GM10266 (cell line): ENCODE measurements at regions not wholly inside any gene's neighbourhood (a gene's known extent, or its start where the extent isn't known, plus 50 kb on each side); places are given as distances from the start of the nearest gene placed in this dataset.
"Not testable (repeated sequence)": the region's sequence is repeated elsewhere in the genome, so short reads cannot be mapped to it uniquely, and the experiment has no call there.

Source experiments
- DNase-seq: peaks from one replicate; pipeline ENCODE4 v3.0.0; 2012; ENCODE audit errors: extremely low spot score
- TF ChIP-seq, protein P1 (sequence below): IDR thresholded peaks from 2 replicates; pipeline ENCODE4 v1.5.1; 2012; ENCODE audit warnings: mild to moderate bottlenecking, low read depth; ENCODE audit not compliant: control insufficient read depth, insufficient read depth; ENCODE audit errors: missing control alignments

DNA sequence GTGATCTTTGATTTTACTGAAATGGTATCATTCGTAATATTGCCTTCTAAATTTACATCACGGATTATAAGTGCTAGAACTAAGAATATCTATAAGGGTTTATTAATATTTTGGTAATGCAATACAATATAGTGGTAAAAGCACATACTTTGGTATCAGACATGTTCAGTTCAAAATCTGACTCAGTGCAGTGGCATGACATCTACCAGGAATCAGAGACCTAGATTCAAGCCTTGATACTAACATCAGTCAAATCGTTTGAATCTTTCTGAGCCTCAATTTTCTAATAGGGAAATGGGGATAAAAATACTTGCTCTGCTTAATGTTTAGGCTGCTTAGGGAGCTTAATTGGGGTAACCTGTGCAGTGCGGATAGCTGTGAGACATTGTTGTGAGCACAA, 488.0 kb downstream of the BCKDHB start:
- TF ChIP-seq, protein P1, sequence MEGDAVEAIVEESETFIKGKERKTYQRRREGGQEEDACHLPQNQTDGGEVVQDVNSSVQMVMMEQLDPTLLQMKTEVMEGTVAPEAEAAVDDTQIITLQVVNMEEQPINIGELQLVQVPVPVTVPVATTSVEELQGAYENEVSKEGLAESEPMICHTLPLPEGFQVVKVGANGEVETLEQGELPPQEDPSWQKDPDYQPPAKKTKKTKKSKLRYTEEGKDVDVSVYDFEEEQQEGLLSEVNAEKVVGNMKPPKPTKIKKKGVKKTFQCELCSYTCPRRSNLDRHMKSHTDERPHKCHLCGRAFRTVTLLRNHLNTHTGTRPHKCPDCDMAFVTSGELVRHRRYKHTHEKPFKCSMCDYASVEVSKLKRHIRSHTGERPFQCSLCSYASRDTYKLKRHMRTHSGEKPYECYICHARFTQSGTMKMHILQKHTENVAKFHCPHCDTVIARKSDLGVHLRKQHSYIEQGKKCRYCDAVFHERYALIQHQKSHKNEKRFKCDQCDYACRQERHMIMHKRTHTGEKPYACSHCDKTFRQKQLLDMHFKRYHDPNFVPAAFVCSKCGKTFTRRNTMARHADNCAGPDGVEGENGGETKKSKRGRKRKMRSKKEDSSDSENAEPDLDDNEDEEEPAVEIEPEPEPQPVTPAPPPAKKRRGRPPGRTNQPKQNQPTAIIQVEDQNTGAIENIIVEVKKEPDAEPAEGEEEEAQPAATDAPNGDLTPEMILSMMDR = no peak
- no peak for DNase-seq

DNA sequence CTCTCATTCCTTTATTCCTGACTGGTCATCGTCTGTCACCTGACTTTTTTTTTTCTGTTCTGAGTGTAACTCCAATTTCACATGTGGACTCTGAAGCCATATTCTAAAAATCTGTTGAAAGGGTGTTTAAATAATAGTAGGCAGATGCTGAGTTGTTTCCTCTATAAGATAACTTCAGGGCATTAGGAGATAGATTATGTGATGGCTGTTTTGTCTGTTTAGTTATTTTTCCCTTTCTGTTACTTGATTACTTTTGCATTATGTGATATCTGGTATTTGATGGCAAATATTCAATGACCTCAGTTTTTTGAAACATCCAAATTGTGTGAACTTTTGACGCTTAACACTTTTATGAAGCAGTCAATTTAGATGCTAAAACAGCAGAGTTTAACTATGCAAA, 486.0 kb downstream of the BCKDHB start:
- TF ChIP-seq, protein P1 = no peak
- DNase-seq = no peak

DNA sequence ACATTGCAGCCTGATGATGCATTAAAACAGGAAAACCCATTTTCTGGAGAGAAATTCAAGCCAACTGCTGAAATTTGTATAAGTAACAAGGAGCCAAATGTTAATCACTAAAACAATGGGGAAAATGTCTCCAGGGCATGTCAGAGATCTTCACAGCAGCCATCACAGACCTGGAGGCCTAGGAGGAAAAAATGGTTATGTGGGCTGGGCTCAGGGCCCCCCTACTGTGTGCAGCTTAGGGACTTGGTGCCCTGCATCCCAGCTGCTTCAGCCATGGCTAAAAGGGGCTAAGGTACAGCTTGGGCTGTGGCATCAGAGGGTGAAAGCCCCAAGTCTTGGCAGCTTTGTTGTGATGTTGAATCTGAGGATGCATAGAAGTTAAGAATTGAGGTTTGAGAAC, 479.8 kb downstream of the BCKDHB start:
- DNase-seq = no peak
- TF ChIP-seq, protein P1 = no peak

DNA sequence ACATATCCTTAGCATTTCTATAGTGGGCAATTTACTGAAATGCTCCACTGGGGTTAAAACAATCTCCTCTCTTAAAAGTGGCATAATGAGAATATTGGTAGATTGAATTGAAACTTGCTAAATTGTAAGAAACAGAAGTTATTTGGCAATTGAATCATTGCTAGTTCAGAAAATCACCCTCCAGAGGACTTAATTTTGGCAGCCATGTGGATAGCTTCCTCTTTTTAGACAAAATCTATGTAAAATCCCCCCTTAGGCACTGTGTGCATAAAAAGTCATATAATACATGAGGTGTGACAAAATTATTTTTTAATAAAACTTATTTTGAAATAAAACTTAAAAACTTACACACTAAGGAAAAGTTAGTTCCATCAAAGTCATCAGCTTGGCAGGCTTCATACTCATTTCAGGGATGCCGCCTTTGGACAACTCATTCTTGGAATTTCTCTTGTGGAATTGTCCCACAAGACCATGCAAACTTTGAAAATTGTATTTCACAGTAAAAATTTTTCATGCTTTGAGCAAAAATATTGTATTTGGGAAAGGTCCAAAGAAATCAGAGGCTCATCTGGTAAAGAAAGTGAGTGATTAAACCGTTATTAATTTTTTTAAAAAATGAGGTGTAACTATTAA, 473.0 kb downstream of the BCKDHB start:
- no peak for DNase-seq
- TF ChIP-seq, protein P1 = no peak

DNA sequence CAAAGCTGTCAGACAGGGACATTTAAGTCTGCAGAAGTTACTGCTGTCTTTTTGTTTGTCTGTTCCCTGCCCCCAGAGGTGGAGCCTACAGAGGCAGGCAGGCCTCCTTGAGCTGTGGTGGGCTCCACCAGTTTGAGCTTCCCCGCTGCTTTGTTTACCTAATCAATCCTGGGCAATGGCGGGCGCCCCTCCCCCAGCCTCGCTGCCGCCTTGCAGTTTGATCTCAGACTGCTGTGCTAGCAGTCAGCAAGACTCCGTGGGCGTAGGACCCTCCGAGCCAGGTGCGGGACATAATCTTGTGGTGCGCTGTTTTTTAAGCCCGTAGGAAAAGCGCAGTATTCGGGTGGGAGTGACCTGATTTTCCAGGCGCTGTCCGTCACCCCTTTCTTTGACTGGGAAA, 466.8 kb downstream of the BCKDHB start:
- DNase-seq = not testable (repeated sequence)

DNA sequence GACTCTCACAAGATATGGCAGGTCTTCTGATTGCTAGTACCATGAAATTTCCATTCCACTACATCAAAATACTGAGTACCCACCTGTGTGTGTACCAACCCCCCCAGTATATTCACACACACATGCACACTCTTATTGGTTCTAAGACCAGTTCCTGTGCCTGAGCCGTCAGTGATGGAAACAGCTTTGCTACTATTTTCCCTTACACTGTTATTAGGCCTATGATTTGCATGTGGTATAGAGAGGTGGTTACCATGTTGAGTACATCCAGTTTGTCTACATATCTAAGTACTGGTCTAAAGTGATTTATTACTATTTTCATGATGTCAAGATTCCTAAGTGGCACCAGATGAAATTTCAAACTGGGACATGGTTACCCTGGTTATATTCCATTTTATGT, 459.9 kb downstream of the BCKDHB start:
- TF ChIP-seq, protein P1 = no peak
- DNase-seq = no peak

DNA sequence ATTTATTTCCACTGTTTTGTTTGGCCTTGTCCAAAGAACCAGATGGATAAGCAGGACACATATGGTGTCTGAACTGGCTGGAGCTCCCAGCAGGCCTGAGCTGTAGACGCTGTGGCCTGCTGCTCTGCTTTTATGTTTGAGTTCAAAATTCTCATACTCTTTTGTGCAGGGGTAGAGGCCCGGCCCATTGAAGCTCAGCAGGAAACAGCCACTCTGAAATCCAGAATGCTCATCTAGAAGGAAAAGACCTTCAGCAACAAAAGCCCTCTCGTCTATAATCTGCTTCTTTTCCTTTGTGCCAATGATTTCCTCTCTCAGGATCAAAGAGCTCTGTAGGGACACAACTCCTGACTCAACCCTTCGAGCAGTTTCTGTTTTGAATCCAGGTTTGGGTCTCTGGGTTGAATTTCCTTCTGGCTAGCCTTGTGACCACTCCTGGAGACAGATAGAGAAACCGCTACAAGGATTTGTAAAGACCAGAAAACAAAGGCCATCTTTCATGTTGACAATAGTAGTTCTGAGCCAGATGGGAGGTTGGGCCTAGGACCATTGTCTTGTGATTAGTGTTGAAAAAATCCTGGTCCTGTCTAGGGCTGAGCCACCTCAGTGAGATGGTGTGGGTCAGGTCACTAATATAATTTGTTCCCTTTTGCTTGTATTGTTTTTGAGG, 446.7 kb downstream of the BCKDHB start:
- DNase-seq = no peak
- TF ChIP-seq, protein P1 = no peak
